CD4-positive, CD25-positive, alpha-beta regulatory T cell (primary cell): ENCODE measurements at regions not wholly inside any gene's neighbourhood (a gene's known extent, or its start where the extent isn't known, plus 50 kb on each side); places are given as distances from the start of the nearest gene placed in this dataset.
A peak's percentile ranks its signal among the peaks of the same experiment; 100 is the strongest.
"Not testable (repeated sequence)": the region's sequence is repeated elsewhere in the genome, so short reads cannot be mapped to it uniquely, and the experiment has no call there.

ENCODE experiments used
- ATAC-seq, 2 donors: fragments of 150-1000 bp; cut with Tn5 transposase; one replicate each; pipeline ENCODE4 v1.10.0; 2021; ENCODE audit warnings: low read depth in 2 of 2, moderate number of reproducible peaks in 2 of 2, moderate library complexity in 1 of 2
- DNase-seq, 3 donors: peaks; one replicate each; pipeline versions ENCODE4 v3.0.0 to v3.0.0-alpha.2; 2012 to 2022; ENCODE audit warnings: mixed read lengths in 1 of 3
- H3K27ac ChIP-seq: one replicate; pipeline ENCODE4 v1.7.0; 2013; ENCODE audit warnings: mild to moderate bottlenecking, low read length; ENCODE audit not compliant: insufficient read depth, poor library complexity, severe bottlenecking
- H3K27me3 ChIP-seq: one replicate; pipeline ENCODE4 v1.7.0; 2013; ENCODE audit warnings: low read length; ENCODE audit not compliant: control insufficient read depth, insufficient read depth
- H3K36me3 ChIP-seq: one replicate; pipeline ENCODE4 v1.7.0; 2013; ENCODE audit warnings: mild to moderate bottlenecking, low read length, moderate library complexity; ENCODE audit not compliant: control insufficient read depth, insufficient read depth
- H3K4me1 ChIP-seq: 2 replicates; pipeline ENCODE4 v1.7.0; 2013; ENCODE audit warnings: mild to moderate bottlenecking, low read length; ENCODE audit not compliant: insufficient read depth, control insufficient read depth, poor library complexity, severe bottlenecking
- H3K4me3 ChIP-seq: one replicate; pipeline ENCODE4 v1.7.0; 2013; ENCODE audit warnings: low read depth, mild to moderate bottlenecking, low read length, moderate library complexity
- H3K9me3 ChIP-seq, 2 experiments: 1 replicate in 1 of 2; 2 replicates in 1 of 2; pipeline ENCODE4 v1.7.0; 2013; ENCODE audit warnings: low read length in 2 of 2, mild to moderate bottlenecking in 1 of 2, moderate library complexity in 1 of 2; ENCODE audit not compliant: control insufficient read depth in 2 of 2
- H3K27ac Mint-ChIP-seq, 3 donors: one replicate each; pipeline ENCODE4 v1.8.0; 2020 to 2022; ENCODE audit warnings: mild to moderate bottlenecking in 3 of 3, mixed read lengths in 3 of 3, moderate library complexity in 2 of 3
- H3K27me3 Mint-ChIP-seq: one replicate; pipeline ENCODE4 v1.8.0; 2022; ENCODE audit warnings: mild to moderate bottlenecking, mixed read lengths
- H3K36me3 Mint-ChIP-seq: one replicate; pipeline ENCODE4 v1.8.0; 2020; ENCODE audit warnings: mixed read lengths
- H3K4me1 Mint-ChIP-seq, 4 donors: one replicate each; pipeline ENCODE4 v1.8.0; 2020 to 2022; ENCODE audit warnings: mixed read lengths in 4 of 4, mild to moderate bottlenecking in 1 of 4
- H3K4me3 Mint-ChIP-seq, 4 donors: one replicate each; pipeline ENCODE4 v1.8.0; 2020 to 2022; ENCODE audit warnings: mild to moderate bottlenecking in 4 of 4, mixed read lengths in 4 of 4, moderate library complexity in 3 of 4
- H3K9me3 Mint-ChIP-seq, 7 donors: one replicate each; pipeline ENCODE4 v1.8.0; 2020 to 2022; ENCODE audit warnings: mixed read lengths in 7 of 7, mild to moderate bottlenecking in 3 of 7, moderate library complexity in 2 of 7

DNA sequence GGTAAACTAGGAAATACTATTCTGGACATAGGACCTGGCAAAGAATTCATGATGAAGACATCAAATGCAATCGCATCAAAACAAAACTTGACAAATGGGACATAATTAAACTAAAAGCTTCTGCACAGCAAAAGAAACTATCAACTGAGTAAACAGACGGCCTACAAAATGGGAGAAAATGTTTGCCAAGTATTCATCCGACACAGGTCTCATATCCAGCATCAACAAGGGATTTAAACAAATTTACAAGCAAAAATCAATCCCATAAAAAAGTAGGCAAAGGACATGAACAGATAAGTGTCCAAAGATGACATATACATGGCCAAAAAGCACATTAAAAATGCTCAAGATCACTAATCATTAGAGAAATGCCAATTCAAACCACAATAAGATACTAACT is 1088.9 kb downstream of the NAALADL2 start:
- Mint-ChIP-seq H3K27me3 (no peaks in the 10 kb centered on the region), H3K9me3 (peaks cover 3 to 46% (median 11%) of the 10 kb centered on the region in 7 donors), H3K36me3 (no peaks in the 10 kb centered on the region), H3K27ac (no peak overlapping the region), H3K4me1 (no peaks in the 10 kb centered on the region), H3K4me3 (no peak overlapping the region)
- ATAC-seq (no peak), DNase-seq (no peak)
- H3K4me1 ChIP-seq = no peaks in the 10 kb centered on the region
- H3K4me3 ChIP-seq = no peak overlapping the region
- H3K27ac ChIP-seq = no peak overlapping the region
- no peaks in the 10 kb centered on the region for H3K36me3 ChIP-seq
- H3K9me3 ChIP-seq = no peaks in the 10 kb centered on the region
- H3K27me3 ChIP-seq = no peaks in the 10 kb centered on the region

DNA sequence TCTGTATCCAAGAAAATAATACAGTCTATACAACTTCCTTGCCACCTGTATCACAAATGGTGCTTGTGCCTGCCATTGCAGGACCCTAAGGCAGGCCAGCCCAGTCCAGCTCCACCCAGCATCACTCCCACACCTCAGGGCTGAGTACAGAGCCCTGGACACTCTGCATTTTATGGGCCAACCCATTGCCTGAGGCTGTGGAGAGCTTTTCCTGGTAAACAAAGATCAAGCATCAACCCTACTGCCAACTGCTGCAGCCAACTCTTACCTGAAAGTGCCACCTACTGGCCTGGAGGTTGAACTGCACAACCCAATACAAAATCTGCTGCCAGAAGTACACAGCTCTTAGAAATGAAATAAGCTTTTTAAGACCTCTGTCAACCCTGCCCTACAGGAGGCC is 1082.2 kb downstream of the NAALADL2 start:
- H3K9me3 ChIP-seq = peaks cover 5 to 6% of the 10 kb centered on the region in 2 experiments
- Mint-ChIP-seq H3K27ac (no peak overlapping the region), H3K27me3 (no peaks in the 10 kb centered on the region), H3K4me3 (no peak overlapping the region), H3K9me3 (peaks cover 2 to 41% (median 16%) of the 10 kb centered on the region in 7 donors), H3K4me1 (no peaks in the 10 kb centered on the region), H3K36me3 (no peaks in the 10 kb centered on the region)
- no peak overlapping the region for H3K4me3 ChIP-seq
- no peaks in the 10 kb centered on the region for H3K27me3 ChIP-seq
- DNase-seq = peak in 1 of 3 donors; percentile 1
- no peak for ATAC-seq
- no peaks in the 10 kb centered on the region for H3K36me3 ChIP-seq
- H3K4me1 ChIP-seq = no peaks in the 10 kb centered on the region
- no peak overlapping the region for H3K27ac ChIP-seq

DNA sequence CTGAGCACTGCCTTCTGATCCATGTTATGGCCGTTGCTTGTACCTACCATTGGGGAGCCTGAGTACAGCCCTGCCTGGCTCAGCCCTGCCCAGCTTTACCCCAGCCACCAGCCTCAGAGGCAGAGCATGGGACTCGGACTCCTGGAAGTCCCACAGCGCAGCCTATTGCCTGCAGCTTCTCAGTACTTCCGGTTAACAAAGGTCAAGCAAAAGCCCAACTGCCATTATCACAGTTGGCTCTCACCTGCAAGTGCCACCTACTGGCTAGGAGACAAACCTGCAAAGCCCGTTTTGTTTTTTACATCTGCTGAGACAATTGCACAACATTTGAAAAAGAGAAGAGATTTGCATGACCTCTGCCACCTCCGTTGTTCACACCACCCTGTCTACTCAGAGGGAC is 1081.7 kb downstream of the NAALADL2 start:
- DNase-seq = no peak
- H3K36me3 Mint-ChIP-seq = no peaks in the 10 kb centered on the region
- ATAC-seq = no peak
- H3K4me3 Mint-ChIP-seq = no peak overlapping the region
- Histone ChIP-seq H3K4me1 (no peaks in the 10 kb centered on the region), H3K27me3 (no peaks in the 10 kb centered on the region), H3K27ac (no peak overlapping the region), H3K36me3 (no peaks in the 10 kb centered on the region), H3K4me3 (no peak overlapping the region), H3K9me3 (peaks cover 5 to 6% of the 10 kb centered on the region in 2 experiments)
- no peaks in the 10 kb centered on the region for H3K27me3 Mint-ChIP-seq
- H3K27ac Mint-ChIP-seq = no peak overlapping the region
- H3K9me3 Mint-ChIP-seq = peaks cover 2 to 39% (median 15%) of the 10 kb centered on the region in 7 donors
- H3K4me1 Mint-ChIP-seq = no peaks in the 10 kb centered on the region

DNA sequence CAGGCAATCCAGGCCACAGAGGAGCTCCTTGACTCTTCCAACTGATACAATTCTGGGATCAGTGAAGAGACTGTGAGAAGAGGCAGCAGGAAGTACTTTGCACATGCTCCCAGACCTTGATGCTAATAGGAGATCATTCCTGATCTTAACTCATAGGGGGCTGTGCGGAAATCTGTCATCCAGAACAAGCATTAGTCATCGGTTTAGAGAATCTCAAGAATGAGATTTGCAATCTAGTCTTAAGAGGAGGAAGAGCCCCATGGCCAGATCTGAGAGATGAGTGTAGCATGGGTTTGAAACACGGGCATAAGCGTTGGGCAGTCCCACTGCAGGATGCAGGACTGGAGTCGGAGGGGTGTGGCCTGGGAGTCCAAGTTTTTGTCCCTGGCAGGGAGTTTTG is 1081.1 kb downstream of the NAALADL2 start:
- H3K4me3 ChIP-seq = no peak overlapping the region
- H3K9me3 Mint-ChIP-seq = peaks cover 2 to 33% (median 13%) of the 10 kb centered on the region in 7 donors
- H3K27ac Mint-ChIP-seq = no peak overlapping the region
- no peak for ATAC-seq
- DNase-seq = no peak
- H3K4me1 Mint-ChIP-seq = no peaks in the 10 kb centered on the region
- H3K27me3 Mint-ChIP-seq = no peaks in the 10 kb centered on the region
- peaks cover 5 to 12% of the 10 kb centered on the region in 2 experiments for H3K9me3 ChIP-seq
- no peaks in the 10 kb centered on the region for H3K36me3 ChIP-seq
- no peaks in the 10 kb centered on the region for H3K36me3 Mint-ChIP-seq
- H3K4me1 ChIP-seq = no peaks in the 10 kb centered on the region
- H3K4me3 Mint-ChIP-seq = no peak overlapping the region
- no peaks in the 10 kb centered on the region for H3K27me3 ChIP-seq
- no peak overlapping the region for H3K27ac ChIP-seq

DNA sequence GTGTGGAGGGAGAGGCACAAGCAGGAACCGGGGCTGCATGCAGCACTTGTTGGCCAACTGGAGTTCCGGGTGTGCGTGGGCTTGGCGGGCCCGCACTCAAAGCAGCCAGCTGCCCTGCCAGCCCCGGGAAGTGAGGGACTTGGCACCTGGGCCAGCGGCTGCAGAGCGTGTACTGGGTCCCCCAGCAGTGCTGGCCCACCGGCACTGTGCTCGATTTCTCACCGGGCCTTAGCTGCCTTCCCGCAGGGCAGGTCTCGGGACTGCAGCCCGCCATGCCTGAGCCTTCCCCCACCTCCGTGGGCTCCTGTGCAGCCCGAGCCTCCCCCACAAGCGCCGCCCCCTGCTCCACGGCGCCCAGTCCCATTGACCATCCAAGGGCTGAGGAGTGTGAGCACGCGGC is 1078.2 kb downstream of the NAALADL2 start:
- H3K27me3 Mint-ChIP-seq, H3K27ac ChIP-seq, H3K4me1 Mint-ChIP-seq, H3K4me3 Mint-ChIP-seq, ATAC-seq, H3K36me3 ChIP-seq, H3K36me3 Mint-ChIP-seq, H3K27ac Mint-ChIP-seq, H3K4me3 ChIP-seq, H3K27me3 ChIP-seq, DNase-seq, H3K4me1 ChIP-seq: not testable (repeated sequence)
- H3K9me3 ChIP-seq = peaks cover 5 to 19% of the 10 kb centered on the region in 2 experiments
- H3K9me3 Mint-ChIP-seq = peaks cover 3 to 24% (median 12%) of the 10 kb centered on the region in 7 donors

GRCh38 chr3:175932586-175932985 is 1073.5 kb downstream of the NAALADL2 start:
- peaks cover 0 to 13% of the 10 kb centered on the region in 2 experiments for H3K9me3 ChIP-seq
- H3K36me3 ChIP-seq = no peaks in the 10 kb centered on the region
- Mint-ChIP-seq H3K4me3 (no peak overlapping the region), H3K4me1 (no peaks in the 10 kb centered on the region), H3K36me3 (no peaks in the 10 kb centered on the region), H3K27ac (no peak overlapping the region), H3K27me3 (no peaks in the 10 kb centered on the region), H3K9me3 (peaks cover 3 to 14% (median 11%) of the 10 kb centered on the region in 7 donors)
- no peaks in the 10 kb centered on the region for H3K27me3 ChIP-seq
- no peak overlapping the region for H3K27ac ChIP-seq
- ATAC-seq = no peak
- no peak for DNase-seq
- H3K4me3 ChIP-seq = no peak overlapping the region
- H3K4me1 ChIP-seq = no peaks in the 10 kb centered on the region

GRCh38 chr3:175919133-175919532 is 1060.0 kb downstream of the NAALADL2 start:
- Histone ChIP-seq H3K4me3 (no peak overlapping the region), H3K9me3 (peaks cover 4 to 13% of the 10 kb centered on the region in 2 experiments), H3K27ac (no peak overlapping the region), H3K27me3 (no peaks in the 10 kb centered on the region), H3K36me3 (no peaks in the 10 kb centered on the region), H3K4me1 (no peaks in the 10 kb centered on the region)
- Mint-ChIP-seq H3K27me3 (no peaks in the 10 kb centered on the region), H3K9me3 (peaks cover 0 to 17% (median 5%) of the 10 kb centered on the region in 7 donors), H3K36me3 (no peaks in the 10 kb centered on the region), H3K4me1 (no peaks in the 10 kb centered on the region), H3K4me3 (no peak overlapping the region), H3K27ac (no peak overlapping the region)
- ATAC-seq (no peak), DNase-seq (no peak)

DNA sequence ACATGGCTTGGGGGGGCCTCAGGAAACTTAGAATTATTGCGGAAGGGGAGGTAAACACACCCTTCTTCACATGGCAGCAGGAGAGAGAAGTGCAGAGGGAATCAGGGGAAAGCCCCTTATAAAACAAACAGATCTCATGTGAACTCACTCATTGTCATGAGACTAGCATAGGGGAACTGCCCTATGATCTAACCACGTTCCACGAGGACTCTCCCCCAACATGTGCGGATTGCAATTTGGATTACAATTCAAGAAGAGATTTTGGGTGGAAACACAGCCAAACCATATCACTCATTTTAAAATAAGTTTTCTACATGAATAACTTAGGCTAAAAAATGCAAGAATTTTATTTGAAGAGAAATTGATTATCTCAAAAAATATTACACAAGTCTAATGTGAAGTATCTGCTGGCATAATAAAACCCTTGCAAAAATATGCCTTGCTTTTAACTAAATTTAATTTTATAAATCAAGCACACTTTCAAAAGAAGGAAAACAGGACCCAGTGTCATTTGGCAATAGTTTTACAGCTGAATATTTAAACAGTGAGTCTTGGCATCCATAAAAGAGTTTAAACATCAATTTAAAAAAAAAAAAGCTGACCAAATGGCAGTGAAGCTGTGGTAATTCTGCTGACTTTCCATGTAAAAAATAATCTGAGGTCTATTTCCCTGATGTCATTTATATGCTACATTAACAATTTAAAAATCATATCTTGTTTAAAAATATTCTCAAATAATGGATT is 1057.2 kb downstream of the NAALADL2 start:
- ATAC-seq = no peak
- peaks cover 2 to 13% of the 10 kb centered on the region in 2 experiments for H3K9me3 ChIP-seq

More for the DNA sequence above, 1057.2 kb downstream of the NAALADL2 start:
- Mint-ChIP-seq H3K27ac (no peak overlapping the region), H3K4me1 (no peaks in the 10 kb centered on the region), H3K9me3 (peaks cover 0 to 17% (median 2%) of the 10 kb centered on the region in 7 donors), H3K4me3 (no peak overlapping the region), H3K27me3 (no peaks in the 10 kb centered on the region), H3K36me3 (no peaks in the 10 kb centered on the region)
- Histone ChIP-seq H3K27me3 (no peaks in the 10 kb centered on the region), H3K4me3 (no peak overlapping the region), H3K27ac (no peak overlapping the region), H3K4me1 (no peaks in the 10 kb centered on the region), H3K36me3 (no peaks in the 10 kb centered on the region)
- DNase-seq = no peak
